Stimulated activated CD4-positive, alpha-beta T cell treated with anti-CD3 and anti-CD28 coated beads, Interleukin-2, amount 100 ng/mL, for 4 hours (primary cell): ENCODE measurements at regions not wholly inside any gene's neighbourhood (a gene's known extent, or its start where the extent isn't known, plus 50 kb on each side); places are given as distances from the start of the nearest gene placed in this dataset.

Experiments
- DNase-seq: peaks from one replicate; pipeline ENCODE4 v3.0.0-alpha.2; 2020; ENCODE audit warnings: low read depth

- no peak for DNase-seq
Measured at GRCh38 chr4:181684310-181684709, 558.9 kb upstream of the TENM3 start.

GRCh38 chr4:181685461-181685860 lies 557.7 kb upstream of the TENM3 start:
- DNase-seq: no peak

- DNase-seq: no peak
Measured at GRCh38 chr4:181685911-181686310, 557.3 kb upstream of the TENM3 start.

GRCh38 chr4:181687116-181687515 lies 556.1 kb upstream of the TENM3 start:
- DNase-seq: no peak

DNA sequence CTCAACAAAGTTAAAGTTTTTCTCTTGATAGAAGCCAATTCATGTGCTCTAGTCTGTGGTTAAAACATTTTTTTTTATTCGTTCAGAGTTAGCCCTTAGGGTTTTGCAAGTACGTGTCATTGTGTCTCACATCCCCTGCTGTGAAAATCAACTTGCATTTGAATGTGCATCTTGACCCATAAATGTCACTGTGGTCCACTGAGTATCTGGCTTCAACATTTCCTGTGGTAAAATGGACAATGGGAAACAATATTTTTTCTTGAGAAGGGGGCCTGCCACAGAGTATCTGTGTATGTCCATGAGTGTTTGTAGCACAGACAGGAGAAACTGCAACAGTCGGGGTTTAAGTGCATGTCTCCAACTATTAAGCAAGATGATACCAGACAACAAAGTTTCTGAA lies 554.8 kb upstream of the TENM3 start:
- DNase-seq: no peak

DNA sequence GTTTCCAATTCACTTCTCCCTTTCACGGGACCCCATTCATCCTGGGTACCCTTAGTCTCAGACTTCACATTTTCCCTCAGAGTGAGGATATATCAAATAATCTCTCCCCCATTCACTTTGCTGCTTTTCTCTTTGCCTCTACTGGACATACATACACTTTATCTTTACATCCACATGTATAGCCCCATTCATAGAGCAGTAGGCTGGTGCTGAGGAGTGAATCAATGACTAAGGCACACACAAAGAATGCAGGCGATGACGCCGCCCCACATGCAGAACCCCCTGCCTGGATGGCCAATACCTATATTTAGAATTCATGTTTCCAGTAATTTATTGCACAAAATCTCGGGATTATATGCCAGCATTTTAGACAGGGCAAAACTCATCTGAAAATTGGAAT lies 554.3 kb upstream of the TENM3 start:
- no peak for DNase-seq

- no peak for DNase-seq
Measured at GRCh38 chr4:181690498-181690897, 552.7 kb upstream of the TENM3 start.

- DNase-seq: no peak
Measured at GRCh38 chr4:181692965-181693364, 550.2 kb upstream of the TENM3 start.

- DNase-seq: no peak
Measured at GRCh38 chr4:181693517-181693916, 549.7 kb upstream of the TENM3 start.

DNA sequence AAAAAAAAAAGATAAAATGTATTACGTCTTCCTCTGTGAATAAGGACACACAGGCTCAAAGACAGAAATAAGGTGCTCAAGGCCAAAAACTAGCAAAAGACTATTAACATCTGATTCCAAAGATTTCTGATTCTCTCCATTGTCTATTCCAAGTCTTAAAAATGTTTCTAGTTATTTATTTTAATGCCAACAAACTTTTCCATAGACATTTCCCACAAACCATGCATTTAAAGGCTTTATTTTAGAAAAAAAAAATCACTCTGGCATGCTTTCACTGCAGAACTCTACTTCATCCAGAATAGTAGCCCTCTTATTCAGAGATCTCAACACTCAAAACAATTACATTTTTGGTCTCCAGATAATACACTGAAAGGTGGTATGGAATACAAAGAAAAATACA lies 545.0 kb upstream of the TENM3 start:
- no peak for DNase-seq

DNA sequence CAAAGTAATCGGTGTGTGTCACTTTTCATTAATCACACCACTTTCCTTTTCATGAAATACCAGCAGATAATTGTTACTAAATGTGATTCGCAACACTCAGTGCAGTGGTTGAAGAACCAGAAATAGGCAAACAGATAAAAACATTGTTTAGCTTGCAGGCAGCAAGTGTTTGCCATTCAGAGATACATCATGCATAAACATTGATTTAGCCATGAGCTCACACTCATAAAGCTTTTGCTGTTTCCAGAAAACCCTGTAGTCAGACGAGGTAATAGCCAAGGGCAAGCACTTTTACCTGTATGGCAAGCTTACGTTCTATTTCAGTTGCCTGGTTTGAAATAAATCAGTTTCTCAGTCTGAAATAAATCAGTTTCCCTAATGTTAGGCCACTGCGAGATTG lies 542.0 kb upstream of the TENM3 start:
- DNase-seq: no peak

- DNase-seq: no peak
Measured at GRCh38 chr4:181701894-181702293, 541.3 kb upstream of the TENM3 start.

- DNase-seq: no peak
Measured at GRCh38 chr4:181702864-181703495, 540.2 kb upstream of the TENM3 start.

- DNase-seq: no peak
Measured at GRCh38 chr4:181710143-181710542, 533.1 kb upstream of the TENM3 start.

GRCh38 chr4:181711387-181711786 lies 531.8 kb upstream of the TENM3 start:
- DNase-seq: no peak

- no peak for DNase-seq
Measured at GRCh38 chr4:181728305-181728966, 514.8 kb upstream of the TENM3 start.

GRCh38 chr4:181731900-181732299 lies 511.3 kb upstream of the TENM3 start:
- DNase-seq: no peak

DNA sequence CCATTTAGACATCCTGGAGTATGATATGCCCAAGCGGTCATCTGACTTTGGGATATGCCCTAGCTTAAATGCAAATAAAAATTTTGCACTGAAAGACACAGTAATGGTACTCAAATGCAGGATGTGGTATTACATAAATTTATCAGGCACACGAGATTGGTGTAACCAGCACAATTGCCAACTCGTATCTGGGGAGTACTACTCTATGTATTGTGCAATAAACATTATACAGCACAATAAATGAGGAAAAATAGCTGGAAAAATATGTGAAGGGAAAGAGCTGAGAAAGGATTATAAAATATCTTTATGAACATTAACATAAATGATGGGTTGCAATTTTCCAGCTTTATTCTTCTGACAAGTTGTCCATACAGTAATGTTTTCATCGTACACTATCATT lies 505.5 kb upstream of the TENM3 start:
- DNase-seq: no peak

DNA sequence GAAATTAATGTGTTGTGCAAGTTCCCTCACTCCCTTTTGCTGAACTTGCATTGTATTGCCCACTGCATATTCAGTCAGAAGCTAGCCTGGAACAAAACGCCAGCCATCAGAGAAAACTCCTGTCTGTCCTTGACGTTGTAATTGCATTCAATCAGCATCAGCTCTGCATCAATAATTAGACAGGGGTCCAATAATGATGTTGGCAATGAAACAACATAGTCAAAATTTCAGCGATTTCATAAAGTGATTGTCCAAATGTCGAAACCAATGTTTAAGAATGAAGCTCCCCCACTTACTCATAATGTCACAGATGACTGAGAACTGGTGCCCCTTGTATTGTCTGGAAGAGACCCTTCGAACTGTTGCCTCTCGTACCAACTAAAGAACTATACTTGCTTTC lies 504.2 kb upstream of the TENM3 start:
- DNase-seq: no peak

DNA sequence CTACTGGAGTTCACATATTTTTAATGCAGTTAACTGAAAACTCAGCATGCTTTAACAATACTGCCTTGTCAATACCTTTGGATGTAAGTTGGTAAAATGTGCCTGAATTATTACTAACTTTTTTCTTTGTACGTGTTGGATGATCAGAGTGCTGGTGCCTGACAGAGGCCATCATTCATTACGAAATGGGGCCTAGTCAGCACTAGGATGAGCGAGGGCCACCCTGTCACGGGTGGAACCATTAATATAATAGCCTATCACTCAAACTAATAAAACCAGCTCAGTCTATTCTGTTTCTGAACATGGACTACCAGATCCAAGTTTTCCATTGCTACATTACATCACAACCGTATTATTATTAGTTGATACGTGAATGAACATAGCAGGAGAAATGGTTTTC lies 501.7 kb upstream of the TENM3 start:
- DNase-seq: no peak

- DNase-seq: no peak
Measured at GRCh38 chr4:181745933-181746625, 497.1 kb upstream of the TENM3 start.

GRCh38 chr4:181748581-181748980 lies 494.6 kb upstream of the TENM3 start:
- DNase-seq: no peak

GRCh38 chr4:181752516-181752915 lies 490.7 kb upstream of the TENM3 start:
- no peak for DNase-seq

DNA sequence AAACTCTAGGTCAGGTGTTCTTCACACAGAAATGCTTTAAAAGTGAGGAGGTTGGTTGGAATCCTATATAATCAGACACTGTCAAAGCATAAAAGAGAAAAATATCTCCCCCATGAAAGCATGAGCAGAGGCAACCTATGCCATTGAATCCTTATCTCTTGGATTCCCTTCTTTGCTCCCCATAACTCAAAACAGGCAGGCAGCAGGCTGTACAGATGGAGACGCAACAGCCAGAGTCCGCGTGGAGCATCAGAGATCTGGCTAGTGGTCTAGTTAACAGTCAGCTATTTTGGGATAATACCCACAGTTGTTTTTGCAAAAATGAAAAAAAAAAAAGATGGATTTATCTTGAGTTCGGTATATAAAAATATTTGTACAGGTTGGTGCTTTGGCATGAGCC lies 490.0 kb upstream of the TENM3 start:
- DNase-seq: no peak
